ENCODE measurements at regions not wholly inside any gene's neighbourhood (a gene's known extent, or its start where the extent isn't known, plus 50 kb on each side); places are given as distances from the start of the nearest gene placed in this dataset.

- TF ChIP-seq CTCF (IDR thresholded peaks at IDR 0.05) (no peak), EP300 (IDR thresholded peaks at IDR 0.05) (no peak), POLR2A (IDR thresholded peaks at IDR 0.05) (no peak)
These were observed 640.5 kb downstream of the PLCL1 start for GRCh38 chr2:198444800-198445287.

Measured in suprapubic skin (tissue), 3 donors.